PFSK-1 (cell line): ENCODE measurements at regions not wholly inside any gene's neighbourhood (a gene's known extent, or its start where the extent isn't known, plus 50 kb on each side); places are given as distances from the start of the nearest gene placed in this dataset.

Source experiments
- POLR2AphosphoS5 ChIP-seq: IDR thresholded peaks from 2 replicates; pipeline ENCODE4 v1.6.1; 2012; ENCODE audit warnings: low read depth, mild to moderate bottlenecking, control low read depth, low read length, moderate library complexity
- TAF1 ChIP-seq: IDR thresholded peaks from 2 replicates; pipeline ENCODE4 v1.6.1; 2012; ENCODE audit warnings: low read length, control low read depth, borderline replicate concordance; ENCODE audit not compliant: insufficient read depth

GRCh38 chr1:218513328-218513727, 168.2 kb downstream of the TGFB2 start:
- TF ChIP-seq POLR2AphosphoS5 (no peak), TAF1 (no peak)
